ENCODE measurements at regions not wholly inside any gene's neighbourhood (a gene's known extent, or its start where the extent isn't known, plus 50 kb on each side); places are given as distances from the start of the nearest gene placed in this dataset.

GRCh38 chr6:28709478-28710349 lies 184.0 kb downstream of the GPX5 start:
- no peak for TF ChIP-seq CTCF (IDR thresholded peaks at IDR 0.05)
- TF ChIP-seq POLR2A (IDR thresholded peaks at IDR 0.05), result no peak

All from right lobe of liver (tissue), 4 donors.